ENCODE measurements at regions not wholly inside any gene's neighbourhood (a gene's known extent, or its start where the extent isn't known, plus 50 kb on each side); places are given as distances from the start of the nearest gene placed in this dataset.

- peaks cover 15% of the 10 kb centered on the region; the same call in 1 of the 2 replicates for H3K9me3 ChIP-seq (ENCODE audit: insufficient read depth, low read length)
- H3K9ac ChIP-seq (ENCODE audit: insufficient read length, low read depth): no peak overlapping the region
- H3K4me1 ChIP-seq (ENCODE audit: insufficient read depth, insufficient read length): no peaks in the 10 kb centered on the region
- no peak overlapping the region for H3K4me3 ChIP-seq (ENCODE audit: insufficient read length, low read depth)
- TF ChIP-seq ZNF274 (IDR thresholded peaks at IDR 0.05; ENCODE audit: low read depth, low read length) (no peak), YY1 (IDR thresholded peaks at IDR 0.05; ENCODE audit: insufficient read depth, insufficient read length) (no peak), SUZ12 (IDR thresholded peaks at IDR 0.05; ENCODE audit: extremely low read depth, insufficient read depth, insufficient read length) (no peak)
- DNase-seq (ENCODE audit: low read depth, low spot score): no peak
- no peaks in the 10 kb centered on the region for H3K27me3 ChIP-seq (ENCODE audit: insufficient read depth, insufficient read length)
- H3K36me3 ChIP-seq (ENCODE audit: insufficient read depth, insufficient read length, low read length): peaks cover 3% of the 10 kb centered on the region
These were observed 597.5 kb upstream of the HTR2C start for GRCh38 chrX:113986427-113986826.

GRCh38 chrX:113982766-113983165 lies 601.1 kb upstream of the HTR2C start:
- H3K36me3 ChIP-seq (ENCODE audit: insufficient read depth, insufficient read length, low read length): peaks cover 3% of the 10 kb centered on the region
- H3K9ac ChIP-seq (ENCODE audit: insufficient read length, low read depth): no peak overlapping the region
- no peak for TF ChIP-seq SUZ12 (IDR thresholded peaks at IDR 0.05; ENCODE audit: extremely low read depth, insufficient read depth, insufficient read length)
- no peak for TF ChIP-seq ZNF274 (IDR thresholded peaks at IDR 0.05; ENCODE audit: low read depth, low read length)
- no peak for TF ChIP-seq YY1 (IDR thresholded peaks at IDR 0.05; ENCODE audit: insufficient read depth, insufficient read length)
- no peak overlapping the region for H3K4me3 ChIP-seq (ENCODE audit: insufficient read length, low read depth)
- DNase-seq (ENCODE audit: low read depth, low spot score): no peak
- no peaks in the 10 kb centered on the region for H3K4me1 ChIP-seq (ENCODE audit: insufficient read depth, insufficient read length)
- peaks cover 39% of the 10 kb centered on the region for H3K9me3 ChIP-seq (ENCODE audit: insufficient read depth, low read length)
- no peaks in the 10 kb centered on the region for H3K27me3 ChIP-seq (ENCODE audit: insufficient read depth, insufficient read length)

GRCh38 chrX:113980953-113981352 lies 602.9 kb upstream of the HTR2C start:
- TF ChIP-seq ZNF274 (IDR thresholded peaks at IDR 0.05; ENCODE audit: low read depth, low read length): no peak
- no peak for TF ChIP-seq YY1 (IDR thresholded peaks at IDR 0.05; ENCODE audit: insufficient read depth, insufficient read length)
- TF ChIP-seq SUZ12 (IDR thresholded peaks at IDR 0.05; ENCODE audit: extremely low read depth, insufficient read depth, insufficient read length): no peak
- no peak overlapping the region for H3K4me3 ChIP-seq (ENCODE audit: insufficient read length, low read depth)
- H3K27me3 ChIP-seq (ENCODE audit: insufficient read depth, insufficient read length): no peaks in the 10 kb centered on the region
- H3K36me3 ChIP-seq (ENCODE audit: insufficient read depth, insufficient read length, low read length): no peaks in the 10 kb centered on the region
- H3K9ac ChIP-seq (ENCODE audit: insufficient read length, low read depth): no peak overlapping the region
- peaks cover 32% of the 10 kb centered on the region for H3K9me3 ChIP-seq (ENCODE audit: insufficient read depth, low read length)
- no peak for DNase-seq (ENCODE audit: low read depth, low spot score)
- H3K4me1 ChIP-seq (ENCODE audit: insufficient read depth, insufficient read length): no peaks in the 10 kb centered on the region

- Histone ChIP-seq H3K27me3 (ENCODE audit: insufficient read depth, insufficient read length) (no peaks in the 10 kb centered on the region), H3K9ac (ENCODE audit: insufficient read length, low read depth) (no peak overlapping the region), H3K36me3 (ENCODE audit: insufficient read depth, insufficient read length, low read length) (no peaks in the 10 kb centered on the region), H3K9me3 (ENCODE audit: insufficient read depth, low read length) (peaks cover 23% of the 10 kb centered on the region), H3K4me1 (ENCODE audit: insufficient read depth, insufficient read length) (no peaks in the 10 kb centered on the region), H3K4me3 (ENCODE audit: insufficient read length, low read depth) (no peak overlapping the region)
- DNase-seq (ENCODE audit: low read depth, low spot score): no peak
- TF ChIP-seq YY1 (IDR thresholded peaks at IDR 0.05; ENCODE audit: insufficient read depth, insufficient read length) (no peak), SUZ12 (IDR thresholded peaks at IDR 0.05; ENCODE audit: extremely low read depth, insufficient read depth, insufficient read length) (no peak), ZNF274 (IDR thresholded peaks at IDR 0.05; ENCODE audit: low read depth, low read length) (no peak)
These were observed 606.0 kb upstream of the HTR2C start for GRCh38 chrX:113977887-113978286.

GRCh38 chrX:113975441-113975840 lies 608.4 kb upstream of the HTR2C start:
- no peak for TF ChIP-seq SUZ12 (IDR thresholded peaks at IDR 0.05; ENCODE audit: extremely low read depth, insufficient read depth, insufficient read length)
- no peak for TF ChIP-seq ZNF274 (IDR thresholded peaks at IDR 0.05; ENCODE audit: low read depth, low read length)
- no peak for TF ChIP-seq YY1 (IDR thresholded peaks at IDR 0.05; ENCODE audit: insufficient read depth, insufficient read length)
- Histone ChIP-seq H3K4me1 (ENCODE audit: insufficient read depth, insufficient read length) (no peaks in the 10 kb centered on the region), H3K9ac (ENCODE audit: insufficient read length, low read depth) (no peak overlapping the region)

GRCh38 chrX:113974881-113975280 lies 609.0 kb upstream of the HTR2C start:
- Histone ChIP-seq H3K36me3 (ENCODE audit: insufficient read depth, insufficient read length, low read length) (no peaks in the 10 kb centered on the region), H3K9me3 (ENCODE audit: insufficient read depth, low read length) (peaks cover 18% of the 10 kb centered on the region), H3K4me1 (ENCODE audit: insufficient read depth, insufficient read length) (no peaks in the 10 kb centered on the region), H3K27me3 (ENCODE audit: insufficient read depth, insufficient read length) (no peaks in the 10 kb centered on the region), H3K9ac (ENCODE audit: insufficient read length, low read depth) (no peak overlapping the region), H3K4me3 (ENCODE audit: insufficient read length, low read depth) (no peak overlapping the region)
- no peak for DNase-seq (ENCODE audit: low read depth, low spot score)
- TF ChIP-seq SUZ12 (IDR thresholded peaks at IDR 0.05; ENCODE audit: extremely low read depth, insufficient read depth, insufficient read length) (no peak), ZNF274 (IDR thresholded peaks at IDR 0.05; ENCODE audit: low read depth, low read length) (no peak), YY1 (IDR thresholded peaks at IDR 0.05; ENCODE audit: insufficient read depth, insufficient read length) (no peak)

More at GRCh38 chrX:113975441-113975840, 608.4 kb upstream of the HTR2C start:
- DNase-seq (ENCODE audit: low read depth, low spot score): no peak
- H3K27me3 ChIP-seq (ENCODE audit: insufficient read depth, insufficient read length): no peaks in the 10 kb centered on the region
- peaks cover 23% of the 10 kb centered on the region for H3K9me3 ChIP-seq (ENCODE audit: insufficient read depth, low read length)
- no peak overlapping the region for H3K4me3 ChIP-seq (ENCODE audit: insufficient read length, low read depth)
- H3K36me3 ChIP-seq (ENCODE audit: insufficient read depth, insufficient read length, low read length): no peaks in the 10 kb centered on the region

- Histone ChIP-seq H3K9ac (ENCODE audit: insufficient read length, low read depth) (no peak overlapping the region), H3K27me3 (ENCODE audit: insufficient read depth, insufficient read length) (no peaks in the 10 kb centered on the region)
- TF ChIP-seq ZNF274 (IDR thresholded peaks at IDR 0.05; ENCODE audit: low read depth, low read length) (no peak), SUZ12 (IDR thresholded peaks at IDR 0.05; ENCODE audit: extremely low read depth, insufficient read depth, insufficient read length) (no peak), YY1 (IDR thresholded peaks at IDR 0.05; ENCODE audit: insufficient read depth, insufficient read length) (no peak)
These were observed 610.2 kb upstream of the HTR2C start for GRCh38 chrX:113973706-113974105.

More at GRCh38 chrX:113973706-113974105, 610.2 kb upstream of the HTR2C start:
- DNase-seq (ENCODE audit: low read depth, low spot score): no peak
- no peak overlapping the region for H3K4me3 ChIP-seq (ENCODE audit: insufficient read length, low read depth)
- H3K4me1 ChIP-seq (ENCODE audit: insufficient read depth, insufficient read length): no peaks in the 10 kb centered on the region
- H3K36me3 ChIP-seq (ENCODE audit: insufficient read depth, insufficient read length, low read length): no peaks in the 10 kb centered on the region
- peaks cover 6% of the 10 kb centered on the region for H3K9me3 ChIP-seq (ENCODE audit: insufficient read depth, low read length)
